Central memory CD4-positive, alpha-beta T cell (primary cell): ENCODE measurements at regions not wholly inside any gene's neighbourhood (a gene's known extent, or its start where the extent isn't known, plus 50 kb on each side); places are given as distances from the start of the nearest gene placed in this dataset.

Source experiments
- DNase-seq: peaks from one replicate; pipeline ENCODE4 v3.0.0; 2022

- no peak for DNase-seq
Measured at GRCh38 chr3:22236490-22237270, 485.7 kb upstream of the ZNF385D start.

DNA sequence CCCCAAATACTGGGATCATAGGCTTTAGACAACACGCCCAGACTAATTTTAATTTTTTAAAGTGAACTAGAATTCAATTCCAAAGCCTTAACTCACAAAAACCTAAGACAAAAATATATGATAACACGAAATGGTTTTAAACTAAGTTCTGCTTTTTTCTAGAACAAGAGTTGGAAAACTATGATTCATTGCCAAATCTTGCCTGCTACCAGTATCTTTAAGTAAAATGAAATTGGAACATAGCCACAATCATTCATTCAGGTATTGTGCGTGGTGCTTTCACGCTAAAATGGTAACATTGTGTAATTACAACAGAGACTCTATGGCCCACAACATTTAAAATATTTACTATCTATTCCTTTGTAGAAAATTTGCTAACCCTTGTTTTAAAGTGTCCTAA, 488.0 kb upstream of the ZNF385D start:
- no peak for DNase-seq

GRCh38 chr3:22241110-22241509, 490.1 kb upstream of the ZNF385D start:
- no peak for DNase-seq

- no peak for DNase-seq
Measured at GRCh38 chr3:22244761-22245521, 493.9 kb upstream of the ZNF385D start.

- no peak for DNase-seq
Measured at GRCh38 chr3:22245811-22246583, 495.0 kb upstream of the ZNF385D start.

- DNase-seq = no peak
Measured at GRCh38 chr3:22249658-22250057, 498.6 kb upstream of the ZNF385D start.

- no peak for DNase-seq
Measured at GRCh38 chr3:22257252-22257651, 506.2 kb upstream of the ZNF385D start.

GRCh38 chr3:22262386-22262785, 511.4 kb upstream of the ZNF385D start:
- no peak for DNase-seq

DNA sequence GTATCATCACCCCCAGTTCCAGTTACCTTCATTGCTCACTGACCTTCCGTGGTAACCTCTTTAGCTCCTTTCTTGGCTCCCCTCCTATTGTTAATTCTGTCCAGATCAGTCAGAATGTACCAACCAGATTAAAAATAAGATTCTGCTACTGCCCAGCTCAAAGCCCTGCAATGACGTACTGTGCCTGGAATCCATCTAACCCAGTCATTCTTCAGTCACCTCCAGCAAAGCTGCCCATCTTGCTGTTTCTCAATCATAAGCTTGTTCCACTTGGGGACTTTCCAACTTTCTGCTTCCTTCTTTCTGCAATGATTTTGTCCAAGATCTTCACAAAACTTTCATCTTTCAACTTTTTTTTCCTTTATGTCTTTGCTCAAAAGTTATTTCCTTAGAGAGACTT, 512.0 kb upstream of the ZNF385D start:
- no peak for DNase-seq

DNA sequence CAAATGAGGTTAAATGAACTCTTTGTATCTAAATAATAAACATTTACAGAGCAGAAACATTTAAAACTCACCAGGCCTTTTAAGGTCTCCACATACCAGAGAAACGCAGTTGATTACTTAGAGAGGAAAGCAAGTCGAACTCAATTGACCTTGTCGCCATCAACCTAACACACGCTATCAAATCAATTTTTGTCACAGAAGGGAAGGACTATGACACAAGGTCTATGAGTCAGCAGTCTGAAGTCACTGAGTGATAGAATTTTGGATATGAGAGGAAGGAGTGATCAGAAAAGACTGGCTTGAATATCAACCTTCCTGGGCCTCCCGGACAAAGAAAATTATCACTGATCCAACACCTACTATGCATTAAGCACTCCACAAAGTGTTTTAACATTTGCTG, 514.4 kb upstream of the ZNF385D start:
- DNase-seq = no peak

DNA sequence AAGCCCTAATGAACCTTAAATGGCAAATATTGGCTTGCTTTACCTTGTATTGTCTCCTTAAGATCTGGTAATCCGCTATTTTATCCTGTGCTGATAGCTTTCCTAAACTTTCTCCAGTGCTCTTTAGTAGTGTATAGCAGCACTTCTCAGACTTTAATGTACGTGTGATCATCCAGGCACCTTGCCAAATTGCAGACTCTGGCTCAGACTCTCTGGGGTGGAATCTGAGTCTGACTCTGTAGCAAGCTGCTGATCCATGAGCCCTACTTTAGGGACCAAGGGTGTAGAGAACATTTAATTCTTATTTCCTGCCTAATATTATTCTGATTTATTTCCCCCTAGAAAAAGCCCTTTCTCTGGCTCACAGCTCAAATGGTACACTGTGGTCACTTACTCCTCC, 518.8 kb upstream of the ZNF385D start:
- DNase-seq = no peak

DNA sequence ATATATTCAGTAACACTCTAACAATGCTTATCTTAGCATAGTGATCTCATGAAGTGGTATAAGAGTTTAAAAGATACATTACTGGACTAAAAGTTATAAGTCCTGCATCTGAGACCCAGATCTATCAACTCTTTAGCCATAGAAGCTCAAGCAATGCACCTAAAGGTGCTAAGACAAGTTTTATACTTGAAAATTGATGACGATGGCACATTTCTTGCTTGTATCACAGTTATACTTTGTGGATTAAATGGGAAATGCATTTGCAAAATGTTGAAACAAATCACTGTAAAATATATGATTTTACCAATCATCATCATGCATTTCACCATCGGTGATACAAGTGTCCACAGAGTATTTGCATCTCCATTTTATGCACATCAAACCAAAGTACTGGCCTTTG, 525.3 kb upstream of the ZNF385D start:
- no peak for DNase-seq

DNA sequence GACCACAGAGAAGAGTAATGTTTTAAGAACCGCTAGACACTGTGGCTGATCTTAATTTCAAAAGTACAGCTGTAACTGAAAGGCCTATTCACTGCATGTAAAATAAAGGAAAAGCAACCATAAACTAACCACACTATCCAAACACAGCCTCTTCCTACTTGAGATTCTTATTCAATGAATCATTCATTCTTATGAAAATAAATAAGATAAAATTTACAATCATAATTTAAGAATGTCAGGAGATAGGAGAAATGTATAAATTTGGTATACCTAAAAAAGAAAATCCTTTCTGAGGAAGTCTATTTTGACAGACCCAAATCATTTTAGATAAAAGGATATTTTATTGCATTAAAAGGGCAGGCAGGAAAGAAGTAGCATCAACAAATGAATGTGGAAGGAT, 533.5 kb upstream of the ZNF385D start:
- no peak for DNase-seq

DNA sequence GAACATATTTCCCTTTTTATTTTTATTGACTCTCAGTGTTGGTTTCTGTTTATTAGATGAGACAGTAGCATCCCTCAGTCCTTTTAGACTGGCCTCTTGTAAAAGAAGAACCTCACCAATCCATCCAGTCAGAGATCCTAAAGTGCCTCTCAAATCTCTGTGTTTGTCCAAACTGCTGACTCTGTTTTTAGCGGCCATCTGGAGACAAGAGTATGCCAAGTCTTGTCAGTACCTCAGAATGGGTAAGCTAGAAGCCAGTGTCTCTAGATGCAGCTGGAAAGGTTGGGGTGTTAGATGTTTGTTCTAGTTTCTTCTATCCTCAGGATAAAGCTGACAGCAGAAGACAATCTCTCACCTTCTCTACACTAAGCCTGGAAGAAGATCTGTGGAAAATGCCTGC, 537.7 kb upstream of the ZNF385D start:
- no peak for DNase-seq

DNA sequence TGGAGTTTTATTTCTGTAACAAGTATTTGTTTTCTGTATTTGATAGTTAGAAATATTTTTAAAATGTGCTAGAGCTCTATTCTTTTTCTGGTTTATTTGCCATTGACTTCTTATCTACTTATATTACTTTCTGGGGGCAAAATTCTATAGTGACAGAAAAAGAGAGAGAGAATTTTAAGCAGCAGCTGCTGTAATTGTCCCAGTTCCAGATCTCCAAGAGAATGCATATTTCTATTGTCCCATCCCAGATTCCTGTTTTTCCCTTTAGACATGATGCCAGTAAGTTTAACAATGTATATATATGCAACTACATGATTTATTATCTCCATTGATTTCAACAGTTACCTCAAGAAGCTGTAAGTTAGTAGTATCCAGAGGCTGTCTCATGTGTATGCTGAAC, 541.7 kb upstream of the ZNF385D start:
- no peak for DNase-seq

DNA sequence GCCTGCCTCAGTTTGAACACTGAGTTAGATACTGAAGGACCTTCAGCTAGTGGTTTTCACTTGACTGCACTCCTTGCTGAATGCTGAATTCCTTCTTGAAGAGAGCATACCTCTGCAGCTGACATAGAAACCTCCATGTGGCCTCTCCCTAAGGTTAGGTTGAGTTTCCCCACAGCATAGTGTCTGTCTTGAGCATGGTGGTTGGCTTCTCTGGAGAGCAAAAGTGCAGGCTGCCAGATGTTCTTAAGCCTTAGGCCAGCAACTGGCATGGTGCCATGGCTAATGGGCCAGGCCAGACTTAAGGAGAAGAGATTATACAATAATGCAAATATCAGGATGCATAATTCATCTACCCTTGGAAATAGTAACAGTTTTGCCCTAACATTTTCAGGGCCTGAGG, 545.6 kb upstream of the ZNF385D start:
- DNase-seq = no peak

DNA sequence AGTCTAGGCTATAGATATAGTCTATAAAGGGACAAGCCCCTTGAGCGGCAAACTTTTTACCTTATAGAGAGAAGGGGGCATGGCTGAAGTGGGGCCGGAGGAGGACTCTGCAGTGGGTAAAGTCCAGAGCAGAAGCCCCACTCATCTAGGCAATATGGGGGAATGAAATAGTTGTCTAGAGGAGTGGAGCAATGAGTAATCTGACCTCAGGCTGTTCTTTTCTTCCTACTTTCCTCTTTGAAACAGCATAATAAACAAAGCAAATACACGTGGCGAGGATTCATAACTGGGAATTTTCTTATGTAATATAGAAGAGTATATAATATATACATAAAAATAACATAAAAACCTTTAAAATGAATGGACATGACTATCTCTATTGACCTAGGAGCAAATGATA, 546.4 kb upstream of the ZNF385D start:
- DNase-seq = no peak

DNA sequence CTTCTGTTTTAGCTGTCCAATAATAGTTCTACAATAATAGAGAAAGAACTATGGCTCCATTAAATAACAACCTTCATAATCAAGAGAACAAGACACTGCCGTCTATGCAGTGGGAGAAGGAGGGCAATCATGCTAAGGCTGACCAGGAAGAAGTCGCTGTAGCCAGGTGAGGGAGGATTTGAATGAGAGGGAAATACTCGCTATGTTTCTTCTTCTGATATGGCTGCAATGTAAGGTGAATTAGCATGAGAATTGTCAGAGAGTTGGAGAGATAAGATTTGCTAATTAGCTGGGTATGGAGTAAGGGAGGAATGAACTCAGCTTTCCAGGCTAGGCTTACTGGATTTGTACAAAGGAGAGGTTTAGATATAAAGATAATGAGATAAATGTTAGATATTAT, 555.4 kb upstream of the ZNF385D start:
- no peak for DNase-seq

DNA sequence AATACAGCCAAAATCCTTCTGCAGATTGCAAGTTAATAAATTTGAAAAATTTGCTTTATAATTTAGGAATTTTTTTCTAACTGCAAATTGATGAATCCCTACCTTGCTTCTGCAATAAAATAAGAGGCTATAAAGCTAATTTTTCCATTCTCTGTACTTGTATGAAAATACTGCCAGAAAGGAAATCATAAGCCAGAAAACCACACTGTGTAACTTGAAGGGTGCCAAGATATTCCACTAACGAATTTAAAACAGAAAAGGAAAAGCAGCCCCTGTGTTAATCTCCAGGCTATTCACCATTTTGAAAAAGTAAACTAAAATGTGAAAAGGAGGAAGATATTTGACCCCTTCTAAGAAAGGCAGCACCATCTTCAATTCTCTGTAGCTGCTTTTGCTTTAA, 557.9 kb upstream of the ZNF385D start:
- no peak for DNase-seq

- no peak for DNase-seq
Measured at GRCh38 chr3:22315925-22316324, 564.9 kb upstream of the ZNF385D start.

DNA sequence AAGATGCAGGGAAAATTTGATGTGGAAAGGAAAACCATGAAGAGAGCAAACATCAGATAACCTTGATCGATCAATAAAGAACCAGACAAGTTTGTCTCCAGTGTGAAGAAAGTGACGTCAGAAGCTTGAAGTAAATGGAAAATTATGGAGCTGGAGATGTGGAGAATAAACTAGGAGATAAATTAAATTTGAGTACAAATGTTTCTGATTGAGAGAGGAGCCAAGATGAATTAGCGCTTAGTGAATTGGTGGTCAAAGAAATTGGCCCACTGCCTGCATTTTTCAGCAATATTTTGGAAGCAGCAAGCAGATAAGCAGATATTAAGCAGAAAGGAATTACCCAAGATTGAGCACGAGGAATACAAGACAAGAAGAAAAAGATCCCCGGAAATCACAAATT, 567.3 kb upstream of the ZNF385D start:
- DNase-seq = no peak

DNA sequence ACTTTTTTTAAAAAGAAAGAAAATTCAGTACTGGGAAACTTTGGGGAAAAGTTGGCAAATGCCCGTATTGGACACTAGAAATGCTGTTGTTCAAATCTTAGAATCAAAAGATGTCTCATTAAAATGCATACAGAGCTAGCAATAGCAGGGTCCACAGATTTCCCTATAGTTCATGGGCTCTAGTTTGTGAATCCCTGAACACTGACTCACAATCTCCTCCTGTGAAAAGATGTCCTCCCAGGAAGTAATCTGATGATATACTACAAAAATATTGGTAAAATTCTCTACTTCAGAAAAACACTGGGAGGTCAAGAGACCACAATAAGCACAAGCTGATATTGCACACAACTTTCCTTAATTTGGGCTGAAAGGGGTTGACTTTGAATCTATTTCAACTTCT, 568.4 kb upstream of the ZNF385D start:
- DNase-seq = no peak

DNA sequence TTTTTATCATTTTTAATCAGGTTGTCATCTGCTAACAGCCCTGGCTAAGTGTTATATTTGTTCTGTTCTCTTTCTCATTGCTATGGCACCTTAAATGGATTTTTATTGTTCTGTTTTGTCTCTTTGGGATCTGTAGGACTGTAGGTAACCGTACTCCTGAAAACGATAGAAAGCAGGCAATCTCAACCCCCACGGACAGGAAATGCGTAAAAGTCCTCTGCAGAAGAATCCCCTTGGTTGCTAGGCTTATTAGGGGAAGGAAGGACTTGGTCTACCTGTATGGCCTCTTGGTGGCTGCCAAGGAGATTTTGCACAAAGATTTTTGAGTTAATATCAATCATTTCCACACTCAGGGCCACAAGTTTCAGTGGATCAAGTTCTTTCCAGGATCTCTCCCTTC, 571.9 kb upstream of the ZNF385D start:
- no peak for DNase-seq

- no peak for DNase-seq
Measured at GRCh38 chr3:22326305-22326704, 575.3 kb upstream of the ZNF385D start.
